ENCODE measurements at regions not wholly inside any gene's neighbourhood (a gene's known extent, or its start where the extent isn't known, plus 50 kb on each side); places are given as distances from the start of the nearest gene placed in this dataset.

DNA sequence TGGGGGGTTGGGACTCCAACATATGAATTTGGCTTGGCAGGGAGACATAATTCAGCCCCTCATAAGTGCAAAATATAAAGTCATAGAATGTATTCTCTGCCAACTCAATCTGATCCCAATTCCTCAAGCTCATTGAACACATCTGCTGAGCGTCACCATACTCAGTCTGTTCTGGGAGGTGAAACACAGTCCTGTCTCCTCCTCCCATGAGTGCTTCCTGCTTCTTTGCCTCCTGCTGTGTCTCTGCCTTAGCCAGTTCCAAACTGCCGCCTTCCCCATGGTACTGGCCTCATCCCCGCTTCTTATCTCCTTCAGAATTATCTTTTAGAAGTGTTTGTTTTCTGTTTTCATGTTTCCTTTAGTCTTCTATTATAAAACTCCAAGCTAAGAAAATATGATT, 365.5 kb downstream of the TNS3 start:
- no peak for TF ChIP-seq POLR2AphosphoS5 (IDR thresholded peaks at IDR 0.05; ENCODE audit: low read depth, low read length)
- no peak for TF ChIP-seq POLR2A (IDR thresholded peaks at IDR 0.05; ENCODE audit: low read depth, low read length)
- no peak for TF ChIP-seq TAF1 (IDR thresholded peaks at IDR 0.05; ENCODE audit: low read depth, low read length)
- no peak for TF ChIP-seq SPI1 (IDR thresholded peaks at IDR 0.05; ENCODE audit: low read depth, low read length)
- no peak for TF ChIP-seq PAX5 (IDR thresholded peaks at IDR 0.05; ENCODE audit: insufficient read depth, low read length, severe bottlenecking)
